ENCODE measurements at regions not wholly inside any gene's neighbourhood (a gene's known extent, or its start where the extent isn't known, plus 50 kb on each side); places are given as distances from the start of the nearest gene placed in this dataset.
"Not testable (repeated sequence)": the region's sequence is repeated elsewhere in the genome, so short reads cannot be mapped to it uniquely, and the experiment has no call there.

DNA sequence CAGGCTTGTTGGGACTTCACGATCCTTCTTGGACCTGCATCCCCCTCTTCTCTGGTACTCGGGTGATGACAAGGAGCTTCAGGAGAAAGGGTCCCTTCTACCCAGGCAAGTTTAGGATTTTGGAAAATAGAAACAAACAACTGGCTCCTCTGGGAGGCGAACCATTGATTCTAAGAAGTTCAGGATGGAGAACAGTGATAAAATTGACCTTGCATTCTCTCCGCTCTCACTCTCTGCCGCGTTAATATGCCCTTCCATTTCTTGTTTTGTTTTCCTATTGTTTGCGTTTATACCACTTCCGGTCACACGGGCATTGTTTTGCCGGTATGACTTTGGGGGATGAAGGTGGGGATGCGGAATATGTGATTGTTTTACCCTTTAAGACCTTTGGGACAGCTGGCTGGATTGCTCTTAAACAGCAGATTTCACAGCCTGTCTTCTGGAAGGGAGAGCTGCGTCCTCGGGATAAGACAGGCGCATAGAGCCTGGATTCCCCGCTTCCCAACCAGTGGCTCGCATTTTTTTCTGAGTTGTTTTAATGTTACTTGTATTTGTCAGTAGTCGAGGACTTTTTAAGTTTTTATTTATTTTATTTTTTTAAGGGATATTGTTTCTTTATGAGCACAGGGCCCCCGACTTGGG is 144.3 kb upstream of the ZNF184 start:
- DNase-seq = no peak

- no peak for DNase-seq
These were observed 143.6 kb upstream of the ZNF184 start for GRCh38 chr6:27616328-27617045.

- DNase-seq = no peak
These were observed 138.5 kb upstream of the ZNF184 start for GRCh38 chr6:27611451-27611850.

GRCh38 chr6:27608916-27609883 is 136.3 kb upstream of the ZNF184 start:
- DNase-seq = no peak

GRCh38 chr6:27605401-27606342 is 132.8 kb upstream of the ZNF184 start:
- DNase-seq = no peak

GRCh38 chr6:27604986-27605385 is 132.1 kb upstream of the ZNF184 start:
- no peak for DNase-seq

DNA sequence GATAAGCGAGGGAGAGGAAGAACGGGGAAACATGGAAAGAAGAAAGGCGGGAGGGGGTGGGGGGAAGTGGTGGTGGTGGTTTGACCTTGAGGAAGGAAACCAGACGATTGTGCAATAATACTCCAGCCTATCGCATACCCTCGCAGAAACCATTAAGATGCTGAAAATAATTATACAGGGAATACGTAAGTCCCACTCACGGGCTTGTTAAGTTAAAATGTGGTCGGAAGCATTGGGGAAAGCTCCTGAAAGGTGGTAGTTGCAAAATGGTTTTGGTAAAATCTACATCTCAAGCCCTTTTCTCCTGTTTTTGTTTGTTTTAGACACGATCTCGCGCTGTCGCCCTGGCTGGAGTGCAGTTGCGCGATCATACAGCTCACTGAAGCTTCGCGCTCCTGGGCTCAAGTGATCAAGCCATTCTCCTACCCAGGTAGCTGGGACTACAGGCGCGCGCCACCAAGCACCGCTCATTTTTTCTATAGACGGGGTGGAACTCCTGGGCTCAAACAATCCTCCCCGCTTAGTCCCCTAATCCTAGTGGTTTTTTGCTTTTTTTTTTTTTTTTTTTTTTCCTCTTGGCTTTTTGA is 128.9 kb upstream of the ZNF184 start:
- no peak for DNase-seq

GRCh38 chr6:27599859-27600532 is 127.1 kb upstream of the ZNF184 start:
- DNase-seq = no peak

- not testable (repeated sequence) for DNase-seq
These were observed 124.2 kb upstream of the ZNF184 start for GRCh38 chr6:27597031-27597567.

DNA sequence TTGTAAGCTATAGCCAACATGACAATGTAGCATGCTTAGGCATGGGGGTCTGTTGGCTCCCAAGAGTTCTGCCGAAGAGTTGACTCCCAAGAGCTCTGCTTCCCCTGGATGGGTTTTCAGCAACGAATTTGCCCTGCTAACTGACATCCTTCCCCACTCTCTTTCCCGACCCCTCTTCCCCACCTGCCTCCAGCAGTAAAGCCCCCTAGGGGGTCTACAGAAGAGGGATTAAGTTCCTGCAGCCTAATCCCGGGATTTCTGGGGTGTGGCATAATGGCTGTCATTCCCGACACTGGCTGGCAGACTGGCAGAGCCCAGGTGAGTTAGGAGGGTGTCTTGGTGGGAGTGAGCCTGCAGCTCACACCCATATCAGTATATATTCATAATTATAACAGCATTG is 121.0 kb upstream of the ZNF184 start:
- no peak for DNase-seq

DNA sequence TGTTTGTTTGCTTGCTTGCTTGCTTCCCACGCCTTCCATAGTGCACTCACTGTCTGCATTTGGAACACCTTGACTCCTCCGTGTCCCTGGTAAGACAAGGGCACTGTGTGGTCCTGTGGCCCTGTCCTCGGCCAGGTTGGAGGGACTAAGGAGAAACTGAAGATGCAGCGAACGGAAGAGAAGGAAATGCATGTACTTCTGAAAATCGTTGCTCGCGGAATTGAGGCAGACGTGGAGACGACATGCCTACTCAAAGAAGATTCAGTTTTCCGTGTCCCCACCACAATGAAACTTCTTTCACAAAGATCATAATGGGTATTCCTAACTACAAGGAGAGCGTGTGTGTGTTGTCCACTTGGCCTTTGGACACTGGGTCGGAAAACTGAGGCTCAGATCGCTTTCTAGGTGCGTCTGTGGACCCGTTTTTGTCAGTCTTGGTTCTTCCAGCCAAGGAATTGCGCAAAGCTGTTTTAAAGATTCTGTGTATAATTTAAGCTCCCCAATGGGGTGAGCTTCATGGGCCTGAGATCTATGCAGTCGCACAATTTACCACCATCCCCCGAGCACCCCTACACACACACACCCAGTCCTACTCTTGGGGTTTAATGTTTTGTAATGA is 120.4 kb upstream of the ZNF184 start:
- no peak for DNase-seq

GRCh38 chr6:27592481-27593199 is 119.7 kb upstream of the ZNF184 start:
- peak; percentile 45 for DNase-seq

DNA sequence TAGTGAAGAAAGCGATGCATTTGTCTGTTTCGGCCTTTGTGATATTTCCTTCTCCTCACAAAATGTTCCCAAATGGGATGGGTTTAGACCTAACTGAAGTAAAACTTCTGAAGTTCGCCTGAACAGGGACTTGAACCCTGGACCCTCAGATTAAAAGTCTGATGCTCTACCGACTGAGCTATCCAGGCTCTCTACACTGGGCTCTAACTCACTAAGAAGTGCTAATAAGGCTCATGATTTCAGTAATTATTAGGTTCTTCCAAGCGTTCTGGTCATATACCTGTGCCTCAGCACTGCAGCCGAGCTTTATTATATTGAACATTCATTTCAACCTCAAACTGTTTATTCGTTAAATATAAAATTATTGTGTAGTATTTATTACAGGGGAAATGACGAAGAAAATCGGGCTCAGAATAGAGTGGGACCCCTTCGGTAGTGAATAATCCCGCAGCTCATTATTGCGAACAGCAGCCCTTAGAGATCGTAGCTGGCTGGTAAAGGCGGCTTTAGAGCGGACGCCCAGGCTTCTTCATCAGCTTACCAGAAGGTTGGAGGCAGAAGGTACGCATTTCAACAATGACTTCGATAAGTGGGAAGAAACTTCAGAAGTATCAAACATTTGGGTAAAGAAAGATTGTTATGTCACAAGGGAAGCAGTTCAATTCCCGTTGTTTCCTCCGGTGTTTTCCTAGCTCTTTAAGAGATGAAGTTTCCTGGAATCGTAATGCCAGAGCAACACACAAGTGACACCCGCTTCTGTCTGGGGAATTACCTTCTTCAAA is 119.0 kb upstream of the ZNF184 start:
- no peak for DNase-seq

GRCh38 chr6:27585316-27585715 is 112.4 kb upstream of the ZNF184 start:
- not testable (repeated sequence) for DNase-seq

DNA sequence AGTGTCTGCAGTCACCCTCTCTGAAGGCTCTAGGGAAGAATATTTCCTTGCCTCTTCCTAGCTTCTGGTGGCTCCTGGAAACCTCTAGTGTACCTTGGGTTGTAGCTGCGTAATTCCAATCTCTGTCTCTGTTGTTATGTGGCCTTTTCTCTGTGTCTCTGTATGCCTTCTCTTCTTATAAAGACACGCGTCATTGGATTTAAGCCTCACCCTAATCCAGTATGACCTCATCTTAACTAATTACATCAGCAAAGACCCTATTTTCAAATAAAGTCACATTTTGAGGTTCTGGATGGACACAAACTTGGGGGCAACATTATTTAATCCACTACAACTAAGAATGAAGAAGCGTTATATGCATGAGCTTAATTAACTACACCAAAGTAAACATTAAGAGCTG is 111.4 kb upstream of the ZNF184 start:
- no peak for DNase-seq

DNA sequence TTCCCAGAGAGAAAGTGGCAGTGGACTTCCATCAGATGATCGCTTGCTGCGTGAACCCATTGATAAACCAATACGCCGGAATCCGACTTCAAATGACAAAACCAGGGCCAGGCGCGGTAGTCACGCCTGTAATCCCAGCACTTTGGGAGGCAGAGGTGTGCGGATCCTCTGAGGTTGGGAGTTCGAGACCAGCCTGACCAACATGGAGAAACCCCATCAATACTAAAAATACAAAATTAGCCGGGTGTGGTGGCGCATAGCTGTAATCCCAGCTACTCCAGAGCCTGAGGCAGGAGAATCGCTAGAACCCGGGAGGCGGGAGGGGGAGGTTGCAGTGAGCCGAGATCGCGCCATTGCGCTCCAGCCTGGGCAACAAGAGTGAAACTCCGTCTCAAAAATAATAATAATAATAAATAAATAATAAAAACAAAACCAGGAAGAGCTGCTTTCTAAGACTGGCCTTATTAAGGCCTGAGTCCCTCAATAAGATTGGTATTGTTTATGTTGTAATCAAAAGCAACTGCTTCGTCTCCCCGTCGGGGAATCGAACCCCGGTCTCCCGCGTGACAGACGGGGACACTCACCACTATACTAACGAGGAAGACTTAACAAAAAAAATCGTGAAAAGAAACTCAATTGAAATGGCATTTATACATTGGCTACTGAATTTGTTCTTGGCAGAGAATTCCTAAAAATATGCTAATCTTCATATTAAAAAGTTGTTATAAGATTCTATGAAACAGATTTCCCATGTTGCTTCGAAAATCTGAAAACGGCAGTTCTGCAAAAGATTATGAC is 110.2 kb upstream of the ZNF184 start:
- peak; percentile 57 for DNase-seq

- DNase-seq = no peak
These were observed 107.1 kb upstream of the ZNF184 start for GRCh38 chr6:27579973-27580372.

- no peak for DNase-seq
These were observed 105.0 kb upstream of the ZNF184 start for GRCh38 chr6:27577922-27578321.
